ENCODE measurements at regions not wholly inside any gene's neighbourhood (a gene's known extent, or its start where the extent isn't known, plus 50 kb on each side); places are given as distances from the start of the nearest gene placed in this dataset.
"Not testable (repeated sequence)": the region's sequence is repeated elsewhere in the genome, so short reads cannot be mapped to it uniquely, and the experiment has no call there.

GRCh38 chr9:7318920-7319319 is 480.7 kb downstream of the DMAC1 start:
- Histone ChIP-seq H3K4me3 (no peak overlapping the region), H3K27ac (no peak overlapping the region)
- no peak for TF ChIP-seq CTCF (IDR thresholded peaks at IDR 0.05)
- no peak for DNase-seq (ENCODE audit: low spot score)

- DNase-seq (ENCODE audit: low spot score), result no peak
- H3K4me3 ChIP-seq, result no peak overlapping the region
- TF ChIP-seq CTCF (IDR thresholded peaks at IDR 0.05), result no peak
- peak overlapping the region; percentile 20 to 65 for H3K27ac ChIP-seq
Measured at GRCh38 chr9:7316967-7317366, 482.6 kb downstream of the DMAC1 start.

GRCh38 chr9:7316166-7316795 is 483.3 kb downstream of the DMAC1 start:
- TF ChIP-seq CTCF (IDR thresholded peaks at IDR 0.05), result no peak
- DNase-seq (ENCODE audit: low spot score), result no peak
- H3K27ac ChIP-seq, result peak overlapping the region; percentile 83 to 84
- peak overlapping the region; percentile 7 for H3K4me3 ChIP-seq

GRCh38 chr9:7315746-7316145 is 483.8 kb downstream of the DMAC1 start:
- Histone ChIP-seq H3K27ac (peak overlapping the region; percentile 83 to 84), H3K4me3 (peak overlapping the region; percentile 7)
- DNase-seq (ENCODE audit: low spot score), result no peak
- no peak for TF ChIP-seq CTCF (IDR thresholded peaks at IDR 0.05)

GRCh38 chr9:7315116-7315515 is 484.5 kb downstream of the DMAC1 start:
- Histone ChIP-seq H3K4me3 (no peak overlapping the region), H3K27ac (peak overlapping the region; percentile 83 to 84)
- no peak for TF ChIP-seq CTCF (IDR thresholded peaks at IDR 0.05)
- DNase-seq (ENCODE audit: low spot score), result no peak

GRCh38 chr9:7313389-7313788 is 486.2 kb downstream of the DMAC1 start:
- Histone ChIP-seq H3K4me3 (no peak overlapping the region), H3K27ac (no peak overlapping the region)
- DNase-seq (ENCODE audit: low spot score), result no peak
- TF ChIP-seq CTCF (IDR thresholded peaks at IDR 0.05), result no peak

GRCh38 chr9:7309051-7309450 is 490.5 kb downstream of the DMAC1 start:
- not testable (repeated sequence) for H3K4me3 ChIP-seq; DNase-seq (ENCODE audit: low spot score); H3K27ac ChIP-seq

All from coronary artery (tissue), 2 donors.